Activated B cell treated with CpG ODN at 0.5 μM for 24 hours (primary cell): ENCODE measurements at regions not wholly inside any gene's neighbourhood (a gene's known extent, or its start where the extent isn't known, plus 50 kb on each side); places are given as distances from the start of the nearest gene placed in this dataset.
A peak's percentile ranks its signal among the peaks of the same experiment; 100 is the strongest.

Source experiments
- ATAC-seq: fragments of 200-7000 bp; cut with Tn5 transposase; one replicate; pipeline ENCODE4 v1.10.0; 2021; ENCODE audit warnings: low read depth, mild to moderate bottlenecking, moderate library complexity
- CTCF ChIA-PET: fragments of 350-600 bp; sonication (Branson Sonifier 250); formaldehyde crosslinking; loops from one replicate; lab custom pipeline; 2021; ENCODE audit warnings: antibody characterized with exemption; lab: Charles Lee
- POLR2A ChIA-PET: fragments of 350-600 bp; sonication (Branson Sonifier 250); formaldehyde crosslinking; loops from one replicate; lab custom pipeline; 2021; ENCODE audit warnings: antibody characterized with exemption; lab: Charles Lee
- DNase-seq: peaks from one replicate; pipeline ENCODE4 v3.0.0; 2022
- H3K27ac Mint-ChIP-seq: one replicate; pipeline ENCODE4 v1.8.0; 2020; ENCODE audit warnings: mixed read lengths
- H3K27me3 Mint-ChIP-seq: one replicate; pipeline ENCODE4 v1.8.0; 2021; ENCODE audit warnings: mixed read lengths
- H3K36me3 Mint-ChIP-seq: one replicate; pipeline ENCODE4 v1.8.0; 2021; ENCODE audit warnings: low read depth, mixed read lengths
- H3K4me1 Mint-ChIP-seq: one replicate; pipeline ENCODE4 v1.8.0; 2021; ENCODE audit warnings: mixed read lengths
- H3K4me3 Mint-ChIP-seq: one replicate; pipeline ENCODE4 v1.8.0; 2020; ENCODE audit warnings: mild to moderate bottlenecking, mixed read lengths
- H3K9me3 Mint-ChIP-seq: one replicate; pipeline ENCODE4 v1.8.0; 2020; ENCODE audit warnings: mixed read lengths
- intact Hi-C: fragments of 100-400 bp; cut with micrococcal nuclease; formaldehyde crosslinking; loops from one replicate; pipeline ENCODE4 v1.15.1; 2024
- TF ChIP-seq, protein P1 (sequence below): fragments of 200-600 bp; IDR thresholded peaks from one replicate; pipeline ENCODE4 v1.8.0; 2022; ENCODE audit warnings: antibody characterized with exemption, mild to moderate bottlenecking

DNA sequence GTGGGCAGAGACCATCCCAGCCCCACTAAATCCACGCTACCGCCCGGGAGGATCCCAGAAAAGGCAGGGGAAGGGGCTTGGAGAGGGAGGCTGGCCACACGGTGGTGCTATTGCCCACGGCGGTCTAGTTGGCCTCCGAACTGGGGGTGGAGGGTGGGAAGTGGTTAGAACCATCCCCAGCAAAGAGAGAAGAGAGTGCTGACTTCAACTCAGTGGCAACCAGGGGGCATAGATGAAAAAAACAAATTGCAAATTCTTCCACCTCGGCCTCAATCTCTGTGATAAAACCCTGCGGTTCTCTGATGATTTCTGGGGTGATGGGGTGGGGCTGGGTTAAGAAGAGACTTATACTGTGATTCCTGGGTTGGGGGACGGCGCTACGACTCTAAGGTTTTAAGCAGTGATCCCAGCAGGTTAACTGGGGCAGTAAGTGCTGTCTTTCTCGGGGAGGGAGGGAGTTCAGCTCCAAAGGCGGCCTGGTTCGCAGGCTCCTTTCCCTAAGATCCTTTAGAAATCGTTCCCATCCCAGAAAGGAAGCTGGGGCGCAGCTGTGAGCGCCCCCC lies 154.5 kb upstream of the LYZL2 start:
- peak overlapping the region; percentile 81 for H3K4me3 Mint-ChIP-seq
- H3K4me1 Mint-ChIP-seq, result peaks cover 11% of the 10 kb centered on the region
- peaks cover 14% of the 10 kb centered on the region for H3K27me3 Mint-ChIP-seq
- no peaks in the 10 kb centered on the region for H3K36me3 Mint-ChIP-seq
- TF ChIP-seq, protein P1, sequence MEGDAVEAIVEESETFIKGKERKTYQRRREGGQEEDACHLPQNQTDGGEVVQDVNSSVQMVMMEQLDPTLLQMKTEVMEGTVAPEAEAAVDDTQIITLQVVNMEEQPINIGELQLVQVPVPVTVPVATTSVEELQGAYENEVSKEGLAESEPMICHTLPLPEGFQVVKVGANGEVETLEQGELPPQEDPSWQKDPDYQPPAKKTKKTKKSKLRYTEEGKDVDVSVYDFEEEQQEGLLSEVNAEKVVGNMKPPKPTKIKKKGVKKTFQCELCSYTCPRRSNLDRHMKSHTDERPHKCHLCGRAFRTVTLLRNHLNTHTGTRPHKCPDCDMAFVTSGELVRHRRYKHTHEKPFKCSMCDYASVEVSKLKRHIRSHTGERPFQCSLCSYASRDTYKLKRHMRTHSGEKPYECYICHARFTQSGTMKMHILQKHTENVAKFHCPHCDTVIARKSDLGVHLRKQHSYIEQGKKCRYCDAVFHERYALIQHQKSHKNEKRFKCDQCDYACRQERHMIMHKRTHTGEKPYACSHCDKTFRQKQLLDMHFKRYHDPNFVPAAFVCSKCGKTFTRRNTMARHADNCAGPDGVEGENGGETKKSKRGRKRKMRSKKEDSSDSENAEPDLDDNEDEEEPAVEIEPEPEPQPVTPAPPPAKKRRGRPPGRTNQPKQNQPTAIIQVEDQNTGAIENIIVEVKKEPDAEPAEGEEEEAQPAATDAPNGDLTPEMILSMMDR, result peak; percentile 60
- intact Hi-C loops, result loop anchor here (1.0 to 10.0 kb wide), 11 partner anchors 57 to 1431 kb away; partner anchors contain the start of gene ZEB1
- CTCF ChIA-PET, result interaction anchor here (0.6 to 5.7 kb wide), 13 partner anchors 13 to 1025 kb away, joined by 3 to 80 read pairs (median 3); no protein-coding TSS in a partner anchor
- no peak overlapping the region for H3K27ac Mint-ChIP-seq
- DNase-seq (peak; percentile 61), ATAC-seq (peak; percentile 86)
- no peaks in the 10 kb centered on the region for H3K9me3 Mint-ChIP-seq
- POLR2A ChIA-PET, result interaction anchor here (1.0 to 2.2 kb wide), 3 partner anchors 248 to 986 kb away, joined by 3 to 11 read pairs (median 7); partner anchors contain the start of gene ZNF438

DNA sequence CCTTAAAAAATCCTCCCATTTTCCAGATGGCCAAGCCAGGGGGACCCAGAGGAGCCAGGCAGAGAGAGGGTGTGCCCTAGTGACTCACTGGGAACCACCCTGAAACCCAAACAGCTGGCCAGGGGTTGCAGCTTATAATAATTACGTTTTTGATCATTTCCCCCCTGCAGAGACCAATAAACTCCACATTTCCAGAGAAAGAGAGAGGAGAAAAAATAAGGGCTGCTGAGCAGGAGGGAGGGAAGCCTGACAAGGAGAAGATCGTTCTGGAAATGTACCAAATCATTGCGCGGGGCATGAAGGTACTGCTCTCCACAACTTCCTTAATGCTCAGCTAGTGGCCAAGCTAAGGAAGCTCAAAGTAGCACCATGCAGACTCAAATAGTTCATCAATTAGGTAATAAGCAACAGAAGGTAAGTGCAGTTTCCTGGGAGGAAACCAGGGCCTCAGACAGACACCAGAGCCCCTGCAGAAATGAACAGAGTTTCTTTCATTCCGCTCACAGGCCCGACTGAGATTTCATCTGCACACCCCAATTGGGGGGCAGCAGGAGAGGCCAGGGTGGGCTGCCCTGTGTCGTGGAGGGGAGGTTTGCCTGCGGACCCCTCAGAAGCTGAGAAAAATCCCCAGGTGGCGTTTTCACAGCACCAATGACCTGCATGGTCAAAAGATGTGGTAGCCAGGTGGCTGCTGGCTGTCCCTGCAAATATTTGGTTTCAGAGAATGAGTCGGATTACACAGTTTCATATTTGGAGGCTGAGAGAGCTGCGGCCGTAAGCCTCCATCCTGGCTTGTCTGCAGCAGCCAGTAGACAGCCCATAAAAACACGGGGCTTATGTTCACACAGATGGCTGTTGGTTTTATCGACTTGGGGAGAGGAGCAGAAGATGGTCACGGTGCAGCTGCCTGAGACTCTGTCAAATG lies 153.2 kb upstream of the LYZL2 start:
- H3K9me3 Mint-ChIP-seq, result no peaks in the 10 kb centered on the region
- peaks cover 11% of the 10 kb centered on the region for H3K4me1 Mint-ChIP-seq
- ChIA-PET CTCF (interaction anchor here (0.6 to 5.7 kb wide), 7 partner anchors 95 to 1026 kb away, joined by 3 to 80 read pairs (median 9); no protein-coding TSS in a partner anchor), POLR2A (interaction anchor here (1.0 kb wide), 1 partner anchor 708 kb away, joined by 7 read pairs; no protein-coding TSS in a partner anchor)
- DNase-seq (no peak), ATAC-seq (no peak)
- no peak overlapping the region for H3K4me3 Mint-ChIP-seq
- H3K36me3 Mint-ChIP-seq, result no peaks in the 10 kb centered on the region
- intact Hi-C loops, result loop anchor here (5.0 to 10.0 kb wide), 2 partner anchors 820 to 1432 kb away; no protein-coding TSS in a partner anchor
- TF ChIP-seq, protein P1, result no peak
- peaks cover 14% of the 10 kb centered on the region for H3K27me3 Mint-ChIP-seq
- no peak overlapping the region for H3K27ac Mint-ChIP-seq

DNA sequence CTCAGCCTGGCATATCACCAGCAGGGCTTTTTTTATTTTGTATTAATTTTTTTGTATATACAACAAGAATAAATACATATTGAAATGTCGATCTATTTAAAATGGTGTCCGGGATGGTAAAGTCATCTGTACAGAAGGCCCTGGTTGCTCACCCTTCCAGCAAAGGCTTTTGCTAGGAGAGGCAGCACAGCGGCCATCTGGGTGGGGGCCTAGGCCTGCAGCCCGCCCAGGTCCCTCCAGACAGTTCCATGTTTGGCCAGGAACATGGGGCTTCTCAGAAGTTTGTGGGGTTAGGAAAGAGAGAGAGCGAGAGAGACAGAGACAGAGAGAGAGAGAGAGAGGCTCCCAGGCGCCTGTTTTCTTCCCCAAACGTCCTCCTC lies 152.6 kb upstream of the LYZL2 start:
- Mint-ChIP-seq H3K4me1 (peaks cover 11% of the 10 kb centered on the region), H3K36me3 (no peaks in the 10 kb centered on the region), H3K4me3 (no peak overlapping the region), H3K27ac (no peak overlapping the region), H3K27me3 (peaks cover 14% of the 10 kb centered on the region), H3K9me3 (no peaks in the 10 kb centered on the region)
- TF ChIP-seq, protein P1, result no peak
- intact Hi-C loops, result loop anchor here (5.0 to 10.0 kb wide), 2 partner anchors 820 to 1433 kb away; no protein-coding TSS in a partner anchor
- ChIA-PET CTCF (interaction anchor here (1.8 to 5.7 kb wide), 4 partner anchors 94 to 1027 kb away, joined by 9 to 80 read pairs (median 46); no protein-coding TSS in a partner anchor), POLR2A (no interaction called here)
- no peak for ATAC-seq
- no peak for DNase-seq

DNA sequence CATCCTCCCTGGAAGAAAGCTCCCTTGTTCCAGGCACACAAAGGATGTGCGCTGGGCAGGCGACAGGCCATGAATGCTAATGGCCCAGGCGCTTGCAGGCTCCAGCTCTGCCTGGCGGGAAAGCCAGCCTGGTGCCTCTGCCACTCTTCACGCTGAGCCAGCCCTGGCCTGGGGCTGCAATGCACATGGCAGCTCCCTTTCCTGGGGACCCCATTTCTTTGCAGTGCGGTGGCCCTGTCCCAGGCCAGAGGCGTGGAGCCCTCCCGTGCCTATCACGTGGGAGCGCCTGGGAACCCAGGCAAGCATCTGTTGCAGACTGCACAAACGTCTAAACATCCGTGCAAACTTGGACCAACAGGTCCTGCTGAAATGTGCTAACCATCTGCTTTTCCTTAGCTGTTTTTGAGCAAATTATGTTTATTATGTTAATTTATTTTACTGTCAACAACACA lies 152.1 kb upstream of the LYZL2 start:
- ChIA-PET CTCF (interaction anchor here (5.7 kb wide), 1 partner anchor 1027 kb away, joined by 57 read pairs; no protein-coding TSS in a partner anchor), POLR2A (no interaction called here)
- TF ChIP-seq, protein P1, result no peak
- no peaks in the 10 kb centered on the region for H3K36me3 Mint-ChIP-seq
- H3K9me3 Mint-ChIP-seq, result no peaks in the 10 kb centered on the region
- H3K27ac Mint-ChIP-seq, result no peak overlapping the region
- DNase-seq (no peak), ATAC-seq (no peak)
- no peak overlapping the region for H3K4me3 Mint-ChIP-seq
- H3K4me1 Mint-ChIP-seq, result peaks cover 11% of the 10 kb centered on the region
- H3K27me3 Mint-ChIP-seq, result peaks cover 18% of the 10 kb centered on the region
- intact Hi-C loops, result loop anchor here (5.0 to 10.0 kb wide), 2 partner anchors 821 to 1433 kb away; no protein-coding TSS in a partner anchor
